Fibroblast of lung (primary cell): ENCODE measurements at regions not wholly inside any gene's neighbourhood (a gene's known extent, or its start where the extent isn't known, plus 50 kb on each side); places are given as distances from the start of the nearest gene placed in this dataset.

Experiments
- DNase-seq, 2 donors: peaks; one replicate each; pipeline versions ENCODE4 v3.0.0 to v3.0.0-alpha.2; 2010; ENCODE audit warnings: low read depth in 2 of 2
- H2AFZ ChIP-seq: 2 replicates; pipeline ENCODE4 v1.5.1; 2012; ENCODE audit warnings: low read length, control low read depth, inconsistent platforms
- H3K27ac ChIP-seq: 2 replicates; pipeline ENCODE4 v1.5.1; 2011; ENCODE audit warnings: low read length, control low read depth; ENCODE audit not compliant: insufficient read depth
- H3K27me3 ChIP-seq: 2 replicates; pipeline ENCODE4 v1.5.1; 2011; ENCODE audit warnings: mild to moderate bottlenecking, low read length; ENCODE audit not compliant: control insufficient read depth, insufficient read depth
- H3K36me3 ChIP-seq: 2 replicates; pipeline ENCODE4 v1.5.1; 2011; ENCODE audit warnings: low read length; ENCODE audit not compliant: control insufficient read depth, insufficient read depth
- H3K4me1 ChIP-seq: 2 replicates; pipeline ENCODE4 v1.5.1; 2011; ENCODE audit warnings: low read length; ENCODE audit not compliant: control insufficient read depth, insufficient read depth; ENCODE audit errors: extremely low read depth
- H3K4me2 ChIP-seq: 2 replicates; pipeline ENCODE4 v1.5.1; 2011; ENCODE audit warnings: low read length, control low read depth; ENCODE audit not compliant: insufficient read depth; ENCODE audit errors: extremely low read depth
- H3K4me3 ChIP-seq, 4 experiments: fragments of 200-600 bp in 1 of 4; sonication (generic) in 1 of 4; replicated peaks in 1 of 4; 2 replicates each; pipeline ENCODE4 v1.5.1; 2011 to 2016; ENCODE audit warnings: low read length in 4 of 4, low read depth in 3 of 4, mild to moderate bottlenecking in 3 of 4, control low read depth in 2 of 4, inconsistent platforms in 1 of 4, mixed read lengths in 1 of 4; ENCODE audit not compliant: insufficient read depth in 1 of 4; ENCODE audit errors: control extremely low read depth in 1 of 4
- H3K79me2 ChIP-seq: 2 replicates; pipeline ENCODE4 v1.5.1; 2012; ENCODE audit warnings: mild to moderate bottlenecking, low read length, inconsistent platforms; ENCODE audit not compliant: control insufficient read depth, insufficient read depth
- H3K9ac ChIP-seq: 2 replicates; pipeline ENCODE4 v1.5.1; 2011; ENCODE audit warnings: mild to moderate bottlenecking, low read length, control low read depth; ENCODE audit not compliant: insufficient read depth
- H3K9me3 ChIP-seq: 2 replicates; pipeline ENCODE4 v1.5.1; 2012; ENCODE audit warnings: low read depth, low read length; ENCODE audit not compliant: control insufficient read depth, insufficient read depth
- H4K20me1 ChIP-seq: 2 replicates; pipeline ENCODE4 v1.5.1; 2011; ENCODE audit warnings: low read length; ENCODE audit not compliant: control insufficient read depth, insufficient read depth; ENCODE audit errors: extremely low read depth
- EZH2 ChIP-seq: IDR thresholded peaks from 2 replicates; pipeline ENCODE4 v1.5.1; 2012; ENCODE audit warnings: low read length, control low read depth, mild to moderate bottlenecking; ENCODE audit errors: missing control alignments
- TF ChIP-seq, protein P1 (sequence below), 2 donors: IDR thresholded peaks in 1 of 2; conservative IDR thresholded peaks in 1 of 2; 1 replicate in 1 of 2; 2 replicates in 1 of 2; pipeline ENCODE4 v1.5.1; 2011 to 2012; ENCODE audit warnings: low read length in 2 of 2, control low read depth in 1 of 2, inconsistent platforms in 1 of 2, low read depth in 1 of 2, mild to moderate bottlenecking in 1 of 2

DNA sequence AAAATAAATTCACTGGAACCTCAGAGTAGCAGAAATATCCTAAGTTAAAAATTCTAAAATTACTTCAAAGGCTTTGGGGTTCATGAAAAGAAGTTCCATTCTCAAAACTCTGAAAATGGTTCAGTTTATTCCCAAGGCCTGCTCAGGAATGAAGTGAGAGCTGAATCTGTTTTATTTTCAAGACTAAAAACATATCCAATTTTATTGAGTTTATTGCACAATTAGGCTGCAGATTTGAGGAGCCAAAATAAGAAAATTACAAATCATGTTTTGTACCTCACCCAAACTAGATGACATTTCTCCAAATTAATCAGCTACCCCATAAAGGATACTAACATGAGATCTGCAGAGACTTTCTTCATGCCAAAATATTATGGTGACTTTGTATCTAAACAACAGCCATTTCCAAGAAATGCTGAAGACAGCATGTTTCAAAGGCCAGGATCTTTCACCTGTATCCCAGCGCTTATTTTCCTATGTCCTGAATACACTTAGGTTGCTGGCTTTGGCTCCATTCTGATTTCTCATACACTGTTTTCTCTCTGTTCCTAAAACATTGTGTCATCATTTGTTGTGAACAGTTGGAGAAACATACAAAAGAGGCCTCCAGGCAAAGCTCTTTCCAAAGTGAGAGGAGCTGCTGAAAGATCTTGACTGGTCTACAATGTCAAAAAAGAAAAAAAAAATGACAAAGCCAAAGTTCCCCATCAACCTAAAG, 85.7 kb upstream of the F13A1 start:
- H3K4me2 ChIP-seq: no peak overlapping the region
- no peak overlapping the region for H3K4me3 ChIP-seq
- H3K9ac ChIP-seq: no peak overlapping the region
- no peaks in the 10 kb centered on the region for H4K20me1 ChIP-seq
- no peak for DNase-seq
- H3K27ac ChIP-seq: no peak overlapping the region
- H2AFZ ChIP-seq: no peak overlapping the region
- no peaks in the 10 kb centered on the region for H3K36me3 ChIP-seq
- no peaks in the 10 kb centered on the region for H3K79me2 ChIP-seq
- no peaks in the 10 kb centered on the region for H3K4me1 ChIP-seq
- TF ChIP-seq, protein P1, sequence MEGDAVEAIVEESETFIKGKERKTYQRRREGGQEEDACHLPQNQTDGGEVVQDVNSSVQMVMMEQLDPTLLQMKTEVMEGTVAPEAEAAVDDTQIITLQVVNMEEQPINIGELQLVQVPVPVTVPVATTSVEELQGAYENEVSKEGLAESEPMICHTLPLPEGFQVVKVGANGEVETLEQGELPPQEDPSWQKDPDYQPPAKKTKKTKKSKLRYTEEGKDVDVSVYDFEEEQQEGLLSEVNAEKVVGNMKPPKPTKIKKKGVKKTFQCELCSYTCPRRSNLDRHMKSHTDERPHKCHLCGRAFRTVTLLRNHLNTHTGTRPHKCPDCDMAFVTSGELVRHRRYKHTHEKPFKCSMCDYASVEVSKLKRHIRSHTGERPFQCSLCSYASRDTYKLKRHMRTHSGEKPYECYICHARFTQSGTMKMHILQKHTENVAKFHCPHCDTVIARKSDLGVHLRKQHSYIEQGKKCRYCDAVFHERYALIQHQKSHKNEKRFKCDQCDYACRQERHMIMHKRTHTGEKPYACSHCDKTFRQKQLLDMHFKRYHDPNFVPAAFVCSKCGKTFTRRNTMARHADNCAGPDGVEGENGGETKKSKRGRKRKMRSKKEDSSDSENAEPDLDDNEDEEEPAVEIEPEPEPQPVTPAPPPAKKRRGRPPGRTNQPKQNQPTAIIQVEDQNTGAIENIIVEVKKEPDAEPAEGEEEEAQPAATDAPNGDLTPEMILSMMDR (conservative IDR thresholded peaks at IDR 0.05 in 1 of 2, IDR thresholded peaks at IDR 0.05 in 1 of 2; ENCODE audit: low read depth in 1 of 2, low read length in 2 of 2): no peak
- TF ChIP-seq EZH2: no peak
- H3K9me3 ChIP-seq: no peaks in the 10 kb centered on the region
- no peaks in the 10 kb centered on the region for H3K27me3 ChIP-seq

DNA sequence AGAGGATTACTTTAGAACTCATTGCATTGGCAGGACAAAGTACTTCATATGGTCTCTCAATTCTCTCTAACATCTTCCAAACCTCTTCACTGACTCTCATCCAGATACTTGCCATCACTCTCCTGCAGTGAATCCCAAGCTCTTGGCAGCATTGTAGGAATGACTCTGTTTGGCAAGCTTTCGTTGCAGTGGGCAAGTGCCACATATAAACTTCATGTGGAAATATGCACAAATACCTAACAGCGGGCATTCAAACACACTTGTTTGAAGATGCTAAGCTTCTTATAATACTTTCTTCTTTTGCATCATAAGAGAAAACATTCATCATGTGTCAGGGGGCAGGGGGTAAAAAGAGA, 86.2 kb upstream of the F13A1 start:
- H3K27ac ChIP-seq: no peak overlapping the region
- no peak overlapping the region for H3K4me2 ChIP-seq
- no peaks in the 10 kb centered on the region for H3K36me3 ChIP-seq
- no peaks in the 10 kb centered on the region for H3K79me2 ChIP-seq
- no peaks in the 10 kb centered on the region for H3K4me1 ChIP-seq
- H3K27me3 ChIP-seq: no peaks in the 10 kb centered on the region
- TF ChIP-seq, protein P1 (conservative IDR thresholded peaks at IDR 0.05 in 1 of 2, IDR thresholded peaks at IDR 0.05 in 1 of 2; ENCODE audit: low read depth in 1 of 2, low read length in 2 of 2): no peak
- TF ChIP-seq EZH2: no peak
- no peaks in the 10 kb centered on the region for H4K20me1 ChIP-seq
- DNase-seq: no peak
- H3K4me3 ChIP-seq: no peak overlapping the region
- H3K9me3 ChIP-seq: no peaks in the 10 kb centered on the region
- no peak overlapping the region for H2AFZ ChIP-seq
- no peak overlapping the region for H3K9ac ChIP-seq

DNA sequence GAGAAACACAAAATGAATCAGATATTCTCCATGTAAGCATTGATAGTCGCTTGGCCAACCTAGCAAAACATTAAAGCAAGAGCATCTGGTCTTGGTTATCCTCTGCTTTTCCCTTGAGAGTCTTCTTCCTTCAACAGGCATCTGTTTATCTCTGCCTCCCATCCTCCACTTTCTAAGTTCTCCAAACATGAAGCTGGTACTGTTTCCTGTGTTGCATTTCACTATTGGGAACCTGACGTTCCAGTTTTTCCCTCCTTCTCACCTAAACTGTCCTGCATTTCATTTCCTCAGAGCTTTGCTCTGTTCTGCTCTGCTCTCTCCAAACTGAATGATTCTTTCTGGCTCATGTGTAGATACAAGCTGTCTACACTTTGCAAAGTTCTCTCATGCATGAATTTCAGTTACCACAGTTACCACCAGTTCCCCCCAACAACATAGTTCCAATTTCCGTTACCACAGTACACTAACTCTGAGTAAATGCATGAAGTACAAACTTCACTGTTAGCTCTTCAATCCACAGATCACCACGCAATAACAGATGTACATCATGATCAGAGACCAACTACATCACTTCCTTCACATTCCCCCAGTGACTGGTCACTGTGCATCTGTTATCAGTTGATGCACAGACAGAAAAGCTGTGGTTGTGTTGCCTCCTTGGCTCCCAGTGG, 86.7 kb upstream of the F13A1 start:
- no peaks in the 10 kb centered on the region for H4K20me1 ChIP-seq
- no peaks in the 10 kb centered on the region for H3K79me2 ChIP-seq
- TF ChIP-seq, protein P1 (conservative IDR thresholded peaks at IDR 0.05 in 1 of 2, IDR thresholded peaks at IDR 0.05 in 1 of 2; ENCODE audit: low read depth in 1 of 2, low read length in 2 of 2): no peak
- TF ChIP-seq EZH2: no peak
- no peak overlapping the region for H3K4me3 ChIP-seq
- no peak overlapping the region for H3K27ac ChIP-seq
- no peaks in the 10 kb centered on the region for H3K36me3 ChIP-seq
- no peak for DNase-seq
- no peak overlapping the region for H3K9ac ChIP-seq
- H2AFZ ChIP-seq: no peak overlapping the region
- H3K4me2 ChIP-seq: no peak overlapping the region
- H3K4me1 ChIP-seq: no peaks in the 10 kb centered on the region
- no peaks in the 10 kb centered on the region for H3K27me3 ChIP-seq
- H3K9me3 ChIP-seq: no peaks in the 10 kb centered on the region
